PC-9 (cell line): ENCODE measurements at regions not wholly inside any gene's neighbourhood (a gene's known extent, or its start where the extent isn't known, plus 50 kb on each side); places are given as distances from the start of the nearest gene placed in this dataset.

Source experiments
- BruUV-seq: library from RNA; stranded (reverse); fragments of 400-500 nt; replicated peaks from 2 replicates; lab custom pipeline; 2021; lab: Mats Ljungman, UMichigan
- CTCF ChIA-PET: fragments of 300-600 bp; sonication (Branson Sonifier 250); formaldehyde crosslinking; loops from one replicate; lab custom pipeline; 2022; ENCODE audit warnings: antibody characterized with exemption; lab: Charles Lee
- POLR2A ChIA-PET: fragments of 300-600 bp; sonication (Branson Sonifier 250); formaldehyde crosslinking; loops from one replicate; lab custom pipeline; 2022; ENCODE audit warnings: antibody characterized with exemption; ENCODE audit not compliant: unreplicated experiment; lab: Charles Lee
- DNase-seq, 2 experiments: peaks; one replicate each; pipeline versions ENCODE4 v3.0.0 to v3.0.0-alpha.2; 2015 to 2022; ENCODE audit warnings: mixed read lengths in 1 of 2
- H2AFZ ChIP-seq: fragments of 200-600 bp; sonication (generic); 2 replicates; pipeline ENCODE4 v1.8.1; 2017; ENCODE audit warnings: antibody characterized with exemption
- H3F3A ChIP-seq: fragments of 200-600 bp; sonication (generic); 2 replicates; pipeline ENCODE4 v1.8.1; 2017; ENCODE audit warnings: antibody characterized with exemption, mild to moderate bottlenecking, low read depth; ENCODE audit not compliant: insufficient read depth
- H3K27ac ChIP-seq: fragments of 200-600 bp; sonication (generic); 2 replicates; pipeline ENCODE4 v1.6.1; 2016; ENCODE audit warnings: mixed run types
- H3K27me3 ChIP-seq: fragments of 200-600 bp; sonication (generic); 2 replicates; pipeline ENCODE4 v1.6.1; 2016; ENCODE audit warnings: low read depth, mixed run types; ENCODE audit not compliant: insufficient read depth
- H3K36me3 ChIP-seq: fragments of 200-600 bp; sonication (generic); 2 replicates; pipeline ENCODE4 v1.6.1; 2016; ENCODE audit warnings: low read depth, mixed run types
- H3K4me1 ChIP-seq: fragments of 200-600 bp; sonication (generic); replicated peaks from 2 replicates; pipeline ENCODE4 v1.6.1; 2016; ENCODE audit warnings: mixed run types; ENCODE audit not compliant: insufficient read depth
- H3K4me2 ChIP-seq: fragments of 200-600 bp; sonication (generic); 2 replicates; pipeline ENCODE4 v1.6.1; 2017; ENCODE audit warnings: mixed run types
- H3K4me3 ChIP-seq: fragments of 200-600 bp; sonication (generic); 2 replicates; pipeline ENCODE4 v1.6.1; 2016; ENCODE audit warnings: mixed run types
- H3K79me2 ChIP-seq: fragments of 200-600 bp; sonication (generic); 2 replicates; pipeline ENCODE4 v1.6.1; 2017; ENCODE audit warnings: low read depth, mixed run types
- H3K9me2 ChIP-seq: fragments of 200-600 bp; sonication (generic); 2 replicates; pipeline ENCODE4 v1.8.1; 2017; ENCODE audit warnings: mild to moderate bottlenecking; ENCODE audit not compliant: insufficient read depth
- H3K9me3 ChIP-seq: fragments of 200-600 bp; sonication (generic); 2 replicates; pipeline ENCODE4 v1.8.1; 2016; ENCODE audit warnings: low read depth; ENCODE audit not compliant: insufficient read depth
- H4K20me1 ChIP-seq: fragments of 200-600 bp; sonication (generic); 2 replicates; pipeline ENCODE4 v1.8.1; 2017; ENCODE audit not compliant: insufficient read depth
- EZH2 ChIP-seq: fragments of 200-600 bp; sonication (generic); IDR thresholded peaks from 2 replicates; pipeline ENCODE4 v1.8.0; 2017; ENCODE audit warnings: antibody characterized with exemption, low read depth
- intact Hi-C: fragments of 100-400 bp; cut with micrococcal nuclease; formaldehyde crosslinking; loops from one replicate; pipeline ENCODE4 v1.10.0; 2022; ENCODE audit not compliant: unreplicated experiment
- TF ChIP-seq, protein P1 (sequence below): fragments of 200-600 bp; sonication (generic); conservative IDR thresholded peaks from 2 replicates; pipeline ENCODE4 v1.6.1; 2017; ENCODE audit warnings: mixed run types, antibody characterized with exemption, mild to moderate bottlenecking, moderate library complexity

DNA sequence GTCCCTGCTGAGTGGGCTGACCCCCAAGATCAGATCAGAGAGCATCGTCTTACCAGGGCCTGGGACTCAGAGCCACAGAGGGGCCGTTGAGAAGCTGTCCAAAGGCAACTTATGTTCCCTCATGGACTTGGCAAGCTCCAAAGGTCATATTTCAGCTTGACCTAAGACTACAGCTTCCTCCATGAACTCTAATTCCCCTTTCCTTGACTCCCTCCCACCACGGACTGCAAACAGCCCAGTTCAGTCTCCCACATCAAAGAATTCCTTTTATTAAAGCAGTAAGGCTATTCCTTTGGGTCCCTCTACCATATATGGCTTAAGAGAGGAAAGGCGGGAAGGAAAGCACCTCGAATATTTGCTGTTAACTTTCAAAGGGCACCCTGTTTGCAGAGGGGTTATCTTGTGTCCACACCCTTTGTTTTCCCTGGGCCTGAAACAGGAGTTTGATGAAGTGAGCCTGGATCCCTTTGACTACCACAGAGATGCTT is 146.1 kb upstream of the THBS1 start:
- Histone ChIP-seq H4K20me1 (no peaks in the 10 kb centered on the region), H3K4me3 (no peak overlapping the region), H3K27me3 (no peaks in the 10 kb centered on the region), H3K4me1 (peaks cover 4% of the 10 kb centered on the region), H3F3A (no peaks in the 10 kb centered on the region), H3K9me3 (no peaks in the 10 kb centered on the region), H3K9me2 (no peaks in the 10 kb centered on the region), H3K79me2 (no peaks in the 10 kb centered on the region), H3K4me2 (no peak overlapping the region), H2AFZ (no peak overlapping the region), H3K36me3 (no peaks in the 10 kb centered on the region), H3K27ac (no peak overlapping the region)
- BruUV-seq: no TSS peak
- POLR2A ChIA-PET: no interaction called here
- TF ChIP-seq EZH2: no peak
- TF ChIP-seq, protein P1, sequence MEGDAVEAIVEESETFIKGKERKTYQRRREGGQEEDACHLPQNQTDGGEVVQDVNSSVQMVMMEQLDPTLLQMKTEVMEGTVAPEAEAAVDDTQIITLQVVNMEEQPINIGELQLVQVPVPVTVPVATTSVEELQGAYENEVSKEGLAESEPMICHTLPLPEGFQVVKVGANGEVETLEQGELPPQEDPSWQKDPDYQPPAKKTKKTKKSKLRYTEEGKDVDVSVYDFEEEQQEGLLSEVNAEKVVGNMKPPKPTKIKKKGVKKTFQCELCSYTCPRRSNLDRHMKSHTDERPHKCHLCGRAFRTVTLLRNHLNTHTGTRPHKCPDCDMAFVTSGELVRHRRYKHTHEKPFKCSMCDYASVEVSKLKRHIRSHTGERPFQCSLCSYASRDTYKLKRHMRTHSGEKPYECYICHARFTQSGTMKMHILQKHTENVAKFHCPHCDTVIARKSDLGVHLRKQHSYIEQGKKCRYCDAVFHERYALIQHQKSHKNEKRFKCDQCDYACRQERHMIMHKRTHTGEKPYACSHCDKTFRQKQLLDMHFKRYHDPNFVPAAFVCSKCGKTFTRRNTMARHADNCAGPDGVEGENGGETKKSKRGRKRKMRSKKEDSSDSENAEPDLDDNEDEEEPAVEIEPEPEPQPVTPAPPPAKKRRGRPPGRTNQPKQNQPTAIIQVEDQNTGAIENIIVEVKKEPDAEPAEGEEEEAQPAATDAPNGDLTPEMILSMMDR: no peak
- intact Hi-C loops: loop anchor here (10.0 kb wide), 1 partner anchor 140 kb away; no protein-coding TSS in a partner anchor
- CTCF ChIA-PET: no interaction called here
- no peak for DNase-seq

- Histone ChIP-seq H4K20me1 (no peaks in the 10 kb centered on the region), H3K4me1 (no peaks in the 10 kb centered on the region; the same call in 1 of the 2 replicates), H2AFZ (no peak overlapping the region), H3K4me2 (no peak overlapping the region), H3K36me3 (no peaks in the 10 kb centered on the region), H3K79me2 (no peaks in the 10 kb centered on the region), H3K4me3 (no peak overlapping the region), H3F3A (no peaks in the 10 kb centered on the region), H3K9me2 (no peaks in the 10 kb centered on the region), H3K27me3 (no peaks in the 10 kb centered on the region), H3K27ac (no peak overlapping the region), H3K9me3 (no peaks in the 10 kb centered on the region)
- intact Hi-C loops: loop anchor here (10.0 kb wide), 1 partner anchor 140 kb away; no protein-coding TSS in a partner anchor
- POLR2A ChIA-PET: no interaction called here
- CTCF ChIA-PET: no interaction called here
- no TSS peak for BruUV-seq
- TF ChIP-seq, protein P1: no peak
- TF ChIP-seq EZH2: no peak
- DNase-seq: no peak
Measured at GRCh38 chr15:39435244-39435643, 145.6 kb upstream of the THBS1 start.

- H3K36me3 ChIP-seq: no peaks in the 10 kb centered on the region
- TF ChIP-seq EZH2: no peak
- TF ChIP-seq, protein P1: no peak
- intact Hi-C loops: loop anchor here (10.0 kb wide), 1 partner anchor 137 kb away; no protein-coding TSS in a partner anchor
- H3K9me2 ChIP-seq: no peaks in the 10 kb centered on the region
- no peaks in the 10 kb centered on the region for H3K79me2 ChIP-seq
- H3K4me1 ChIP-seq: no peaks in the 10 kb centered on the region
- no peaks in the 10 kb centered on the region for H3K27me3 ChIP-seq
- no peaks in the 10 kb centered on the region for H3K9me3 ChIP-seq
- no TSS peak for BruUV-seq
- DNase-seq: no peak
- no peak overlapping the region for H3K27ac ChIP-seq
- no peak overlapping the region for H2AFZ ChIP-seq
- no peak overlapping the region for H3K4me3 ChIP-seq
- H3F3A ChIP-seq: no peaks in the 10 kb centered on the region
- H3K4me2 ChIP-seq: no peak overlapping the region
- POLR2A ChIA-PET: no interaction called here
- no peaks in the 10 kb centered on the region for H4K20me1 ChIP-seq
- CTCF ChIA-PET: no interaction called here
Measured at GRCh38 chr15:39438260-39438659, 142.6 kb upstream of the THBS1 start.
